ENCODE measurements at regions not wholly inside any gene's neighbourhood (a gene's known extent, or its start where the extent isn't known, plus 50 kb on each side); places are given as distances from the start of the nearest gene placed in this dataset.

- TF ChIP-seq, protein P1, sequence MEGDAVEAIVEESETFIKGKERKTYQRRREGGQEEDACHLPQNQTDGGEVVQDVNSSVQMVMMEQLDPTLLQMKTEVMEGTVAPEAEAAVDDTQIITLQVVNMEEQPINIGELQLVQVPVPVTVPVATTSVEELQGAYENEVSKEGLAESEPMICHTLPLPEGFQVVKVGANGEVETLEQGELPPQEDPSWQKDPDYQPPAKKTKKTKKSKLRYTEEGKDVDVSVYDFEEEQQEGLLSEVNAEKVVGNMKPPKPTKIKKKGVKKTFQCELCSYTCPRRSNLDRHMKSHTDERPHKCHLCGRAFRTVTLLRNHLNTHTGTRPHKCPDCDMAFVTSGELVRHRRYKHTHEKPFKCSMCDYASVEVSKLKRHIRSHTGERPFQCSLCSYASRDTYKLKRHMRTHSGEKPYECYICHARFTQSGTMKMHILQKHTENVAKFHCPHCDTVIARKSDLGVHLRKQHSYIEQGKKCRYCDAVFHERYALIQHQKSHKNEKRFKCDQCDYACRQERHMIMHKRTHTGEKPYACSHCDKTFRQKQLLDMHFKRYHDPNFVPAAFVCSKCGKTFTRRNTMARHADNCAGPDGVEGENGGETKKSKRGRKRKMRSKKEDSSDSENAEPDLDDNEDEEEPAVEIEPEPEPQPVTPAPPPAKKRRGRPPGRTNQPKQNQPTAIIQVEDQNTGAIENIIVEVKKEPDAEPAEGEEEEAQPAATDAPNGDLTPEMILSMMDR (IDR thresholded peaks at IDR 0.05; ENCODE audit: poor library complexity), result no peak
- TF ChIP-seq EZH2 (IDR thresholded peaks at IDR 0.05; ENCODE audit: borderline replicate concordance), result no peak
Observed at GRCh38 chr18:30572214-30572613, 470.3 kb downstream of the DSC3 start.

Data from hepatocyte (in vitro differentiated cells).